ENCODE measurements at regions not wholly inside any gene's neighbourhood (a gene's known extent, or its start where the extent isn't known, plus 50 kb on each side); places are given as distances from the start of the nearest gene placed in this dataset.
"Not testable (repeated sequence)": the region's sequence is repeated elsewhere in the genome, so short reads cannot be mapped to it uniquely, and the experiment has no call there.

- DNase-seq (ENCODE audit: low read depth in 2 of 2, low spot score in 1 of 2), result no peak
Measured at GRCh38 chr6:144901412-144901811, 616.3 kb downstream of the UTRN start.

- DNase-seq (ENCODE audit: low read depth in 2 of 2, low spot score in 1 of 2), result no peak
Measured at GRCh38 chr6:144908004-144908403, 622.9 kb downstream of the UTRN start.

DNA sequence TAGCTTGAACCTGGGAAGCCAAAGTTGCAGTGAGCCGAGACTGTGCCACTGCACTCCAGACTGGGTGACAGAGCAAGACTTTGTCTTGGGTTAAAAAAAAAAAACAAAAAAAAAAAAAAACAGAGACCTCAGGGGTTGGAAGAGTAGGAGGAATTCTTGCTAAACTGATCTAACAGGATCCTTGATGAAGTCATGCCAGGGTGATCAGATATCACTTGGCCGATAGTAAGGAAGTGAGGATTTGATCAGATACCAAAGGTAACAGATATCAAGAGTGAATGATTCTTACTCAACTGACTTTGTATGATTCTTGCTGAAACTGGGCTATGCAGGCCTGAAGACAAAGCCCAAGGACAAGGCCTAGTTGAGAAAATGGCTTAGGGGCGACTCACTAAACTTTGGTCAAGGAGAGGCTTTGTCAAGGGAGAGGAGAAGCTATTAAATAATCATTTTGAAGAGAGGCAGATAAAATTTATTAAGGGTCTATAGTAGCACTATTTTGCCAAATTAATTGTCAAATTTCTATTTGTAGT, 624.7 kb downstream of the UTRN start:
- DNase-seq (ENCODE audit: low read depth in 2 of 2, low spot score in 1 of 2), result no peak

DNA sequence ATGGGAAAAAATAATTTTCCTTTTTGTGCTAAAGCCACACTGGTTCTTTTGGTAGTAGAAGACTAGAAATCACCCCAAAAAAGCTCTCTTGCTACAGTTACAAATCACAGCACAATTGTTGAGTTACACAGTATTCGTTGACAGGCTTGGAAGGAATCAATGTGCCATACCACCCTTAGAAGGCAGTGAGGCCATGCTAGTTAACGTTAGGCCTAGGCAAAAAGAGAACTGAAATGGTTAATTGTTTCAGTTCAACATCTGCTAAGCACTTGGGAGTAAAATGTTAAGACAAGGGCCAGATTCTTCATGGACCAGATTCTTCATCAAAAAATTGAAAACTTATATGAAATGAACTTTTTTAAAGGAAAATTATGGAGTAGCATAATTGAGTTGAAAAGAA, 626.2 kb downstream of the UTRN start:
- DNase-seq (ENCODE audit: low read depth in 2 of 2, low spot score in 1 of 2), result no peak

- DNase-seq (ENCODE audit: low read depth in 2 of 2, low spot score in 1 of 2), result no peak
Measured at GRCh38 chr6:144912474-144912873, 627.3 kb downstream of the UTRN start.

- no peak for DNase-seq (ENCODE audit: low read depth in 2 of 2, low spot score in 1 of 2)
Measured at GRCh38 chr6:144918073-144918472, 632.9 kb downstream of the UTRN start.

GRCh38 chr6:144919560-144919959, 634.4 kb downstream of the UTRN start:
- DNase-seq (ENCODE audit: low read depth in 2 of 2, low spot score in 1 of 2), result no peak

DNA sequence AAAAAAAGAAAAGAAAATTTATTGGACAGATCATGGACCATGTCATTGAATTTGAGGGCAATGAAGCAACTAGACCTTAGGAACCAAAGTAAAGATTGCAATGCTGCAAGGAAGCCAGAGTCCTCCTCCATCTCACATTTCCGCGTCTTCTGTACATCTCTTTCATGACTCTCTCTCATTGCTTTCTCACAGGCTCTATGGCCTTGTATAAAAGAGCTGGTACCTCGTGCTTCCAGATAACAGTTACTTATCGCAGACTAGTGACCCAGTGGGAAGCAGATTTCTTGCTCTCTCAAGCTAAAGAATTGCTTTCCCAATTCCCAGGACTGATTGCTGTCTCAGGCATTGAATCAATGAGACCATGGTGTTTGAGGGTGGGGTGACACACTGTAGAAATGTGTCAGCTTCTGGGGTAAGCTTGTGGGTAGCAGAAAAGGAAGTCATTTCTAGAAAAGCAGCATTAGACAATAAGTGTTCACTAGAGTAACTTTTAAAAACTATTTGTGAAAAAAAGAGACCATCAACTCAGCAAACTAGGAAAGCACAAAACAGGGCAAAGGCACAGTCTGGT, 635.3 kb downstream of the UTRN start:
- no peak for DNase-seq (ENCODE audit: low read depth in 2 of 2, low spot score in 1 of 2)

- DNase-seq (ENCODE audit: low read depth in 2 of 2, low spot score in 1 of 2), result no peak
Measured at GRCh38 chr6:144921206-144921975, 636.3 kb downstream of the UTRN start.

DNA sequence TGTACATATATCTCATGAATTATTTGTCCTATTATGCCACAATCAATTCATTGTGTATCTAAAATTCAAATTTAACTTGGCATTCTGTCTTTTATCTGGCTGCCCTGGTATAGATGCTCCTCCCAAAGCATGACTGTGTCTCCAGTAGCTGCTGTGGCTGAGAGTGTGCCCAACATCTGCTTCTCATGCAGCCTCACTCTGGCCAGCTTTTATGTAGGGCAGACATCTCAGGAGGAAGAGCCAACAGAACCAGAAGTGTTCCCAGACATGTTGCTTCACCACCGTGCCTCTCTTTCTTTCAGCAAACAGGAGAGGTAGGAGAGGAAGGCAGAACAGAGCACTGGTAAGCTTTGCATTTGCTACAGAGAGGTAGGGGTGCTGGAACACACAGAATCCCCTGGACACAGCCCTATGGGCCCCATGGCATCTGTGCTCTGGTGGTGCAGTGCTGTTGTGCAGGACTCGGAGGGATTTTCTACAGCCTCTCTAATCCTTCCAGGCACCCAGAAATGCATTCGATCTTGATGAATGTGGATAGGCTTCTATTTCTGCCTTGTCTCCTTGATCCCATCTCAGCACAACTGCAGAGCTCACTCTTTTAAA, 637.1 kb downstream of the UTRN start:
- DNase-seq (ENCODE audit: low read depth in 2 of 2, low spot score in 1 of 2), result no peak

DNA sequence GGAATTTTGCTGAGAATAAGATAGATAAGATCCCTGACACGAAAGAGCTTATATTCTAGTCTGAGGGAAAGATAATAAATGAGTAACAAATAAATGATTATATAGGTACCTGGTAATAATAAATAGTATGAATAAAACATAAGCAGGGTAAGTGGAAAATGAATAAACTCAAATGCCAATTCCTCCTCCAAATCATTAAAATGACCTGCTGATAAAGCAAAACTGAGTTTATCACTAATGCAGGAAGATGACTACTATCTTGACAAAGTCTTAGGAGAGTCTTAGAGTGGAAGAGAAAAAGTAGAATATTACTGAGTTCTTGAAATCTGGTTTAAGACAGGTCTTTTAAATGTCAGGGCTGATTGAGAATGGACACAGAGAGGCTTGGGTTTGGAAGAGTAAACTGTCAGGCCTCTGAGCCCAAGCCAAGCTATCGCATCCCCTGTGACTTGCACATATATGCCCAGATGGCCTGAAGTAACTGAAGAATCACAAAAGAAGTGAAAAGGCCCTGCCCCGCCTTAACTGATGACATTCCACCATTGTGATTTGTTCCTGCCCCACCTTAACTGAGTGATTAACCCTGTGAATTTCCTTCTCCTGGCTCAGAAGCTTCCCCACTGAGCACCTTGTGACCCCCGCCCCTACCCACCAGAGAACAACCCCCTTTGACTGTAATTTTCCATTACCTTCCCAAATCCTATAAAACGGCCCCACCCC, 637.8 kb downstream of the UTRN start:
- DNase-seq (ENCODE audit: low read depth in 2 of 2, low spot score in 1 of 2), result not testable (repeated sequence)

- not testable (repeated sequence) for DNase-seq (ENCODE audit: low read depth in 2 of 2, low spot score in 1 of 2)
Measured at GRCh38 chr6:144923491-144923787, 638.3 kb downstream of the UTRN start.

- DNase-seq (ENCODE audit: low read depth in 2 of 2, low spot score in 1 of 2), result no peak
Measured at GRCh38 chr6:144928847-144929246, 643.7 kb downstream of the UTRN start.

GRCh38 chr6:144929262-144929661, 644.1 kb downstream of the UTRN start:
- no peak for DNase-seq (ENCODE audit: low read depth in 2 of 2, low spot score in 1 of 2)

DNA sequence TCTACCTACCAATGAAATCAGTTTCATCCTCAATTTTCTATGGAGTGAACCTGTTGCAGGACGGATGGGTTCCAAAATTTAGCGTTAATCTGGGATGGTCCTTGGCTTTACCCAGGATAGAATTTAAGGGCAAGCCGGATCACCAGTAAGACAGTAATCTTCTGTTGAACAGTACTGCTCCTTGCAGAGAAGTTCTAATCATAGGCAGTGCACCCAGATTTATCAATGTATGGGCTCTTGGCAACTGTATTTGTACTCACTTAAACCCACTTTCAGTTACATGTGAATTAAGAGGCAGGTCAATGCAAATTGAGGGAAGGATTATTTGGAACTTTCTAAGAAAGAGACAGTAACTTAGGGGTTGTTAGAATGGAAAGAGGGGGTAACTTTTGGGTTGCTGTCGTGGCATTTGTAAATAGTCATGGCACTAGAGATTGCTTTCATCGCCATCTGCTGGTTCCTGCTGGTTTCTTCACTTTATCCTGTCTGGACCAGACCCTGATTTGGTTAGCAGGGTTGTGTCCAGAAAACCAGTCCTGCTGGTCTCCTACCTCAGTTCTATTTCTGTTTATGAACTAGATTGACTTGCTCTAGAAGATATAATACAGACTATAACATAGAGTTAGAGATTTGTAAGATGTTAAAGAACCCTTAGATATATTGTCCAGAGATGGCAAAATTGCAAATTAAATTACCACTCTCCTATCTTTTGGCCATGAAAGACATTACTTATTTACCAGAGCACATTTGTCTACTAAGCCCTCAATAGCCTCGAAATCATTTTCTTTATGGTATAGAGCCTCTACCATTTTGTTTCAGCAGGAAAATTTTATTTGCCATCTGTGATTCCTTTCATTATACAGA, 646.3 kb downstream of the UTRN start:
- DNase-seq (ENCODE audit: low read depth in 2 of 2, low spot score in 1 of 2), result peak in 1 of 2 donors; percentile 3

- DNase-seq (ENCODE audit: low read depth in 2 of 2, low spot score in 1 of 2), result no peak
Measured at GRCh38 chr6:144932621-144933020, 647.5 kb downstream of the UTRN start.

DNA sequence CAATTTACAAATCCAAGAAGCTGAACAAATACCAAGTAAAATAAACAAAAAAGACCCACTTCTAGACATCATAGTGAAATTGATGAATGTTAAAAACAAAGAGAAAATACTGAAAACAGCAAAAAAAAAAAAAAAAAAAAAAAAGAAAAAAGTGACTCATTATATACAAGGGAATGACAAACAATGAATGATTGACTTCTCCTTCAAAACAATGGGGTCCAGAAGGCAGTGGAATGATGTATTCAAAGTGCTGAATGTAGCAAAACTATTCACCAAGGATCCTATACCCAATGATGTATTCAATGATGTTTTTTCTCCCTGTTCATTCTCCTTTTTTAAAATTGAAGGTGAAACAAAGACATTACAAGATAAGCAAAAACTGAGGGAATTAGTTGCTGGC, 650.0 kb downstream of the UTRN start:
- DNase-seq (ENCODE audit: low read depth in 2 of 2, low spot score in 1 of 2), result no peak

DNA sequence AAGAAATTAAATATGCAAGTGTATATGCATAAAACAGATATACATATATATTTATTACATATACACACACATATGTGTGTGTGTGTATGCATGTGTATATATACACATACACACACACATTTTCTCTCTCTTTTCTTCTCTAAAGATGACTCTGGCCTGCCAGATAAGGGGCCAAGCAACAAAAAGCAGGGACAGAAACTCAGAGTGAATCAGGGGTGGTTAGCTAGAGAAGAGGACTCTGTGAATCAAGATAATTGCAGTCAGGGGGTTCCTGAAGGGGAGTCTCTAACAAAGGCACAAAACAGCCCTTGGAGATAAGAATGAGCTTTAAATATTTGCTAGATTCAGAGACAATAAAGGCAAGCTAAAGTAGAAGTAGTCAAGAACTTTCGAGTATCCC, 650.5 kb downstream of the UTRN start:
- no peak for DNase-seq (ENCODE audit: low read depth in 2 of 2, low spot score in 1 of 2)

GRCh38 chr6:144936764-144937163, 651.6 kb downstream of the UTRN start:
- DNase-seq (ENCODE audit: low read depth in 2 of 2, low spot score in 1 of 2), result no peak

DNA sequence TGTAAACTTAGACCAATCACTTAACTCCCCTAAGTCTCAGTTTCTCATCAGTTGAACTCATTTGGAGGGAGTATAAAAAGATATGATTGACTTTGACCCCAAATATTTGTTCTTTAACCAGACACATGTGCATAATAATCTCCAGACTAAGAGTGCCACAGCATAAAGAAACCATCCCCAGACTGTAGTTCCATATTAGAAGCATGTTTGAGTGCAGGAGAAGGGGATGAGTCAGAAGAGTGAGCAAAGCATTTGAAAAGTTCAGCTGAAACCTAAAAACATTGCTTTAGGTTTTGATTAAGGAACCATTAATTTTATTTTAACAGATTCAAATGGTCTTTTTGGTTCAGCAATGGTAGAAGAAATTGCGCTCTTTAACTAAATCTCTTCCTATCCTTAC, 654.8 kb downstream of the UTRN start:
- no peak for DNase-seq (ENCODE audit: low read depth in 2 of 2, low spot score in 1 of 2)

DNA sequence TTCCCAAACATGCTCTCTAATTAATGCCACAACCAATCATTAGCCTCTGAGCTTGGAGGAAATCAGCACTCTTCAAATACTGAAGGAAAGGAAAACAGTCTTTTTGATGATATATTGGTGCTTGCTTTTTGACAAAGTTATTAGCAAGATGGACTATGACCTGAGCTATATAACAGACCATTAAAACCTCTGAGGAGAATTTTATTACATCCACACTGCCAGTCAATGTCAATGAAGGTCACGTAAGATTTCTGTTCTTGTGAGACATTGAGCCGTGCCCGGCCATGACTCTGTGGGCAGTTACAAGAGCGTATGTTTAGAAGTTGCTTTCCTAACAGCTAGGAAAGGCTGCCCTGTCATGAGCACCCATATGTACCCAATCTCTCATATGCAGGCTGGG, 659.0 kb downstream of the UTRN start:
- DNase-seq (ENCODE audit: low read depth in 2 of 2, low spot score in 1 of 2), result no peak
